Erythroblast (primary cell): ENCODE measurements at regions not wholly inside any gene's neighbourhood (a gene's known extent, or its start where the extent isn't known, plus 50 kb on each side); places are given as distances from the start of the nearest gene placed in this dataset.
"Not testable (repeated sequence)": the region's sequence is repeated elsewhere in the genome, so short reads cannot be mapped to it uniquely, and the experiment has no call there.

Experiments used
- DNase-seq, 2 experiments: peaks; one replicate each; lab custom pipeline; 2025; lab: John Stamatoyannopoulos, UW
- GATA1 ChIP-seq: IDR thresholded peaks from 2 replicates; pipeline ENCODE4 v1.6.1; 2011; ENCODE audit warnings: low read depth, mild to moderate bottlenecking, control low read depth, low read length, moderate library complexity
- POLR2A ChIP-seq: IDR thresholded peaks from 2 replicates; pipeline ENCODE4 v1.6.1; 2011; ENCODE audit warnings: mild to moderate bottlenecking, low read length

DNA sequence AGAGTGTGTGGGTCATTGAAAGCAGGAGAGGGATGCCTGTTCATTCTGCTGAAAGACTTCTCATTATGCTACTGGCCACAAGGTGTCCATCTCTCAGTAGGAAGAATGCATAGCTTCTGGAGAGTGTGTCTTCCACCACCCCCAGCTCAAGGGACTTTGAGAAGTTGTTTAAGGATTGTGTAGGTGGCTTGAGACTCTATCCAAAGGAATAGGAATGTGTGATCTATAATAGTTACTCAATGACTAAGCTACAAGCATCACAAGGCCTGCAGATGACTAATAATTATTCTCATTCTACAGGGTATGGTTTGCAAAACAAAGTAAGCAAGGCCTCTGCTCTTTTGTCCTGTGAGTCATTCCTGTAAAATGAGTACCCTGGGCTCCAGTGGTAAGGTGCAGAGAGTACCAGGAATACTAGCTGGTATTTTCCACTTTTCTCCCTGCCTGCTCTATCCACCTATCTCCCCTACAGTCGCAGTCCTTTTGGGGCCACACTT lies 279.8 kb upstream of the BOD1L1 start:
- TF ChIP-seq POLR2A (no peak), GATA1 (no peak)
- DNase-seq = no peak

DNA sequence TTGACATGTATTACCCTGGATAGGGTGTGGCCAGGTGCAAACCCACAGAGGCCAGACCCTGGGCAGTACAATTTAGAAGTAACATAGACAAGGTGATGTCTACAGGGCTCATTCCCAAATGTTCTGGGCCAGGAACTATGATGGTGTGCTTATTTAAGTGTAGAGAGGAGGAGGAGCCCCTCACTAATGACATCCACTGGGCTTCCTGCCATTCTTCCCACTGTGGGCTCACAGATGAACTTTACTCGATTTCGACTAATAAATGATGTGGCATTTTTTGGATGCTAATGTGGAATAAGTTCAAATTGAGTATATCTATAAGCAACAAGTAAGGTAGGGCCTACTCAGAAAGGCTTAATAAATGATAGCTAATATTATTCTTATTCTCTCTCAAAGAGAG lies 280.9 kb upstream of the BOD1L1 start:
- DNase-seq = no peak

DNA sequence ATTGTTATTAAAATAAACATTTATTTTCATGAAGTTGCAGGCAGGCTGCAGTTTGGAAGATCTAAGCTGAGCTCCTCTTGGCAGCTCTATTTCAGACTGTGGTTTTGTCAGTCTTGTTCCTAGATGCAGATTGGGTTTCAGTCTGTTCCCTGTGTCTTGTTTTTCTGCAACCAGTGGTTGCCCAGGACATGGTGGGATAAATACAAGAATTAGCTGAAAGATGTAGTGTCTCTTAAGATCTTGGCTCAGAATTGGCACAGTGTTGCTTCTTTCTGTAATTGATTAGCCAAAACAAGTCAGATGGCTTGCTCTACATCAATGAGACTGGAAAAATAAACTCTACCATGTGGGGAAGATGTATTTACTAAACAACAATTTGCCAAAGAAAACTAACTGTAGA lies 283.0 kb upstream of the BOD1L1 start:
- DNase-seq = no peak
- TF ChIP-seq POLR2A = no peak
- TF ChIP-seq GATA1 = no peak

More for the DNA sequence above, 280.9 kb upstream of the BOD1L1 start:
- TF ChIP-seq POLR2A = no peak
- no peak for TF ChIP-seq GATA1

DNA sequence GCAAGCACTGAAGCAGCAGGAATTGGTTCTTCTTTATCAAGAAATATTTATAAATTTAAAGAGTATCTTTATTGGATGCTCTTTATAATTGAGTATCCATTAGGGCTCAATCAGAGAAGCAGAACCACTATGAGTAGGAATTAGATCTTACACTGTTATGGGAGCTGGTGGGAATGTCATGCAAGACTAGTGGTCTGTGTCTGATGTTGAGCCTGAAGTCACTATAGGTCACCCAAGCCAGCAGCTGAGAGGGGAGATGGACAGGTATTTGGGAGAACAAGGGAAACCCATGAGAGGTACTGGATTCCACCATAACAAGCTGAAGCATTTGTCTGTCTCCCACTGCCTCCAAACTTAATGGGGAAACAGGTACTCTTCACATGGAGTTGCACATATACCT lies 283.7 kb upstream of the BOD1L1 start:
- TF ChIP-seq GATA1 = no peak
- no peak for TF ChIP-seq POLR2A
- no peak for DNase-seq

DNA sequence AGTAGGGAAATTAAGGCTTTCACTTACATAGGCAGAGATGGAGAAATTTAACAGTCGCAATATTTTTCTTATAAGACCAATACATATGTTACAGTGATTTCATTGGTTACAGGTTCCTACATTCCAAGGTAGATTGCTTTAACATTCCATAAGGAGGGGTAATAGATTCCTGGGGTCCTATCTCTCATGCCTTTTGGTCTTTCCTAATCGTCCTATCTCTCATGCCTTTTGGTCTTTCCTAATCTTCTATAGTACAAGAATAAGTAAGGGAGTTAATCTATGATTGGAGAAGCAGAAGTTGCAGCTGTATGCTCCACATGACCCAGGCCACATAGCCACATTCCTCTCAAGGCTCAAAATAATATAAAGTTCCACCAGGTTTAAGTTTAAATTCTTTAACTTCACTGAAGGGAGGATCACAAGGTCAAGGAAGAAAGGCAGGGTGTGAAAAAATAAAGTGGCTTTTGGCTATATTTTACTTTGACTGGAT lies 285.0 kb upstream of the BOD1L1 start:
- no peak for TF ChIP-seq GATA1
- TF ChIP-seq POLR2A = no peak
- no peak for DNase-seq

DNA sequence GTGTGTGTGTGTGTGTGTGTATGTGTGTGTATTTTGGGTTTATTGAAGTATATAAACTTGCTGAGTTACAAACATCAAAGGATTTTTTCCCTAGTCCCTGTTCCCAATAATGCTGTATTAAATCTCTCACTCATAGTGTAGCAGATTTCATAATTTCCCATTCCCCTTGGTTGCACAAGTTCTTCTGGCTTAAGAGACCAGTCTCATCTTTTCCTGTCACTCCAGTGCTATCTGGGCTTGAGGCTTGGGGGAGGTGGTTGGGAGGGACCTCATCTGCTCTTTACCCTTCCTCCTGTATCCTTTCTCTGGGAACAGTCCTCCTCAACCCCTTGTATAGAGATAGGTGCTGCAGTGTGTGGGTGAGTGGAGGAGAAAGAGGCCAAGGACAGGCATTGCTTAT lies 285.4 kb upstream of the BOD1L1 start:
- no peak for TF ChIP-seq POLR2A
- DNase-seq = no peak

DNA sequence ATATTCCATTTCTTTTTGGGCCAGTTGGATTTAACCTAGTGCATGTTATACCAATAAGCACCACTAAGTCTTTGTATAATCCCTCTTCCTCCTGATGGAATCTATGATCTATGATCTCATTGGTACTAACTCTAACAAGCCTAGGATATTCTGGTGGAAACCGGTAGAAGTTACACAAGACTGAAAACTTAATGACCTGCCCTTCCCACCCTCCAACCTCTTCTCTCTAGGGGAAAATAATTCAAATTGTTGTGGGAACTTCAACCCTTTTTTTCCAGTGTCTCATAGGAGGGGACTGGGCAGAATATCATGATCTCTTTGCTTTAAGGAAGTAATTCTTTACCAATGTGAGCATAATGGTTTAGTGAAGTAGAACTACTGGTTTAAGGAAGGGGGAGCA lies 289.5 kb upstream of the BOD1L1 start:
- TF ChIP-seq POLR2A = no peak
- TF ChIP-seq GATA1 = no peak
- no peak for DNase-seq

DNA sequence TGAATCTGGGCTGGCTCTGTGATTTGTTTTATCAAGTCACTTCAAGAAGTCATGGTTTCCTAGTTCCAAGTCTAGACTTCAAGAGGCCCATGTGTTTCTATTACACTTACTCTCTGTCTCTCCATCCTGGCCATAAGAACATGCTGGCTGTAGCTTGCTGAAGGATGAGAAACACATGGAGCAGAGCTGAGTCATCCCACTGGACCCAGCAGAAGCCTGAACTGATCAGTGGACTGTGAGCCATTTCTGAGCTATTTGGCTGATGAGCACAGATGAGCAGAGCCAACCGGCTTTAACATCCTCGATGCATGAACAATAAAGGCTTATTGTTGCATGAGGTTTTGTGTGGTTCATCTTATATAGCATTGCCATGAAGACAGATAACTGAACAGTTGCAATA lies 290.6 kb upstream of the BOD1L1 start:
- no peak for DNase-seq
- TF ChIP-seq POLR2A (no peak), GATA1 (no peak)

DNA sequence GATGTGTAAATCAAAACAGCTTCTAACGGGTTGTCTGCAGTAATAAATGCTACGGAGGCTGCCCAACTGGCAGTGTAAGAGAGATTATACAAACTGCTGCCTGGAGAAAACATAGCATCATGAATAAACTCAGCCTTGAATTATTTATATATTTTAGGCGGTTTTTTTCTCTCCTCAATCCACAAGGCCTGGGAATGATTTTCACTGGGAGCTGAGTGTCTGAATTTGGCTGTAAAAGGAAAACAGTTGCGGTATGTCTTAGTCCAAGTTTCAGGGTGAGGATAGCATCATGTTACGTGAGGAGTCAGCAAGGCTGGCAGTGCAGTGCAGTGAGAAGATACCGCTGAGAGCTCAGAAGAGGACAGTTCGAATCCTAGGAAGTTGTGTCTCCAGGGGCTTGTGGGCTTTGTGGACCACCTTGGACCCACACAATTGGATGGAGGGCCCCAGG lies 291.5 kb upstream of the BOD1L1 start:
- no peak for DNase-seq

DNA sequence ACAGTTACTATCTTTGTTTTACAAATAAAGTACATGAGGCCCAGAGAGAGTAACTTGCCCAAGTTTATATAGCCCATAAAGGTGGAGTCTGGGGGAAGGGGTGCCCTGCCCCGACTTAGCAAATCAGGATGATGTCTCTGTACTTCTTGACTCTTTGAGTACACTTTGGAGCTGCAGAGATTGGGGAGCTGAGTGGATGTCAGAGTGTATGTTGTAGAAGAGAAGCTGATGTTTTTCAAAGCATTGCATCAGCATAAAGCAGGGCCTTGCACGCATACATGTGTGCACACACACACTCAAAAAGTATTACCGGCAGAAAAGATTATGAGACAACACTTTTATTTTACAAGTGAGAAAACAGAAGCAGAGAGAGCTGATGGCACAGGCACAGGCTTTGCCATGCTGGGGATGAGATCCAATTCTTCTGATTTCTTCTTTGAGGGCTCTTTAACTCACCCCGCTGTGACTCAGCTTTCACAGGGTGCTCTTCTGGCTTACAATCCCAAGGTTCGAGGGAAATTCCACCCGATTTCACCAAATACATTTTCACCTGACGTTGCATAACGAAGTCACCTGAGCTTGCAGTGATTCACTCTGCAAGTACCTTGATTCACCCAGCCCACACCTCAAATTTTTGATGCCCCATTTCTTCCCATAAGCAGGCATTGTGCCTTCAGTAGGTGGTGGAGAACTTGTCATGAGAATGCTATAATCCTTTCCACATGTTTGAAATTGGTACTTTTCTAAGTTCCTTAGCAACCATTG lies 292.8 kb upstream of the BOD1L1 start:
- DNase-seq = no peak
- TF ChIP-seq GATA1 (no peak), POLR2A (no peak)

More for the DNA sequence above, 291.5 kb upstream of the BOD1L1 start:
- no peak for TF ChIP-seq POLR2A
- TF ChIP-seq GATA1 = no peak

DNA sequence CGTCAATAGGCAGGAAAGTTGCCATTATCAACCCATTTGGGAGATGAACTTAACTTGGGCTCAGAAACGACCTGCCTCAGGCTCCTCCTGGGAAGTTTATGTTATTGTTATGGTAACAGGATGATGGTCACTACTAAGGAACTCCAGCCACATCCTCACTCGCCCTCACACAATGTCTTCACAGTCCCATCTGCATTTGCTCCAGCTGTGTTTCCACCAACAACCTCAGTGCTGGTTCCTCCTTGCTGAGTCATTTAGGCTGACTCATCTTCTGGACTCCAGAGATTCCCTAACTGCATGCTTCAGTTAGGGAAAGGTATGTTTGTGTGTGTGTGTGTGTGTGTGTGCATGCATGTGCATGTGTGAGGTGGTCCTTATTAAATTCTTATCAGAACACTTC lies 293.4 kb upstream of the BOD1L1 start:
- TF ChIP-seq GATA1 (no peak), POLR2A (no peak)
- peak in 1 of 2 experiments; percentile 23 for DNase-seq

DNA sequence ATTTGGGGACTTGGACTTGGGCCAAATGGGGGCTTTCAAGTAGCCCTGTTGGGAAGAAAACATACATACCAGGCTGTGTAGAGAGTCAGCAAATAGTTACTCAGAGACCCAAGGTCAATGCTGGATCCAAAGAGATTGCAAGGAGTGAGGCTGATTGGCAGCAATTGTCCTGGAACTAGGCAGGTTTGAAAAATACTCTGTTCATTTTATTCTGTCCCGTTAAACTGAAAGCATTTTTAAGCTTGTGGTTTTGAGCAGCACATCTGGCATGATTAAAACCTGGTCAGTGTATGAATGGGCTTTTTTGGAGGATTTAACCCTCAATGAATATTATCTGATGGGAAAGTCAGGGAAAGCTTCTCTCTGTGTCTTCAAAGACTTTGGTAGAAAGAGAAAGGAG lies 294.3 kb upstream of the BOD1L1 start:
- DNase-seq = no peak
- TF ChIP-seq POLR2A (no peak), GATA1 (no peak)

DNA sequence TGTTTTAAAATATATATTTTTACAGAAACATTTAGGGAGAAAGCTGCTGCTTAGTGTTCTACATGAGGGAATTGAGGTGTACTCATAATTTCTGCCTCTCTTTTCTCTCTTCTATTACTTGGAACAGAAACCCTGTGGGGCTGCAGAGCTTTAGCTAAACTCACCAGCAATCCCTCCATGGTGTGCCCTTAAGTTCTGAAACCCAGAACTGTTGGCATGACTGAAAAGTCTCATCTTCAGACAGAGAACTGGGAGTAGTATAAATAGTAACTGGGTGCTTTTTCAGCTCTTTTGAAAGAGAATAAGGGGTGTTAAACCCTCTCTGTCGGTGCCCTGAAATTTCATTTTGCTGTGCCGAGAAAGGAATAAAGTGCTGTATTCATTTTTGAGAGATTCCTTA lies 294.9 kb upstream of the BOD1L1 start:
- no peak for DNase-seq

DNA sequence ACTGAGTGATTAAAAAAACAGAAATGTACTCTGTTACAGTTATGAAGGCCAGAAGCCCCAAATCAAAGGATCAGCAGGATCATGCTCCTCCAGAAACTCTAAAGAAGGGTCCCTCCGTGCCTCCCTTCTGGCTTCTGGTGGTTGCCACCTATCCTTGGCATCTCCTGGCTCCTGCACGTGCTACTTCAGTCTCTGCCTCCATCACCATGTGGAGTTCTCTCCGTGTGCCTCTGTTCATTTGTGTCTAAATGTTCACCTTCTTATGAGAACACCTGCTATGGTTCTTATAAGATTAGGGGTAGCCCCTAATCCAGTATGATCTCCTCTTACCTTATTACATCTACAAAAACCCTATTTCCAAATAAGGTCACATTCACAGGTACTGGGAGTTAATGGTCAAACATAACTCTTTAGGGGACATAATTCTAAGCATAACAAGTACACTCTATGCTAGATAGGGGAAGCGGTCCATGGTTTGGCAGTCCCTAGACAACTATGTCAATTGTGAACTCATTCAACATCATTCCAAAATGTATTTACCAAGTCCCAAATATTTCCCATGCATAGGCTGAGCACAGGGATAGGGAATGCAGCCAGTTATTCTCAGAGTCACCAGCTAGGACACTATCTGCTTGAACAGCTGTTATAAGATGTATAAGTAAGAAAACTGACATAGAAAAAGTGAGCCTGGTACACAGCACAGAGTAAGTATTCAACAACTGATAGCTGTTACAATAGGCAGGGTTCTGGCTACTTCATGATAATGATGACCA lies 295.5 kb upstream of the BOD1L1 start:
- no peak for DNase-seq
- TF ChIP-seq GATA1 (no peak), POLR2A (no peak)

More for the DNA sequence above, 294.9 kb upstream of the BOD1L1 start:
- TF ChIP-seq POLR2A = no peak

DNA sequence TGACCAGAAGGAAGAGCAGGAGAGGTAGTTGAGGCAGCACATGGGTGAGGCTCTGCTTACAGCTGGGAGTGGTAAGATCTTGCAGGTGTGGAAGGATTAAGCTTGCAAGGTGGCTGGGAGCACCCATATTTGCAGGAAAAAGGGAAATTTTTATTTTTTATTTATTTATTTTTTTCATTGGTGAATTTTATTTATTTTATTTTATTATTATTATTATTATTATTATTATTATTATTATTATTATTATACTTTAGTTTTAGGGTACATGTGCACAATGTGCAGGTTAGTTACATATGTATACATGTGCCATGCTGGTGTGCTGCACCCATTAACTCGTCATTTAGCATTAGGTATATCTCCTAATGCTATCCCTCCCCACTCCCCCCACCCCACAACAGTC lies 297.4 kb upstream of the BOD1L1 start:
- not testable (repeated sequence) for DNase-seq
